WTC11 (cell line): ENCODE measurements at regions not wholly inside any gene's neighbourhood (a gene's known extent, or its start where the extent isn't known, plus 50 kb on each side); places are given as distances from the start of the nearest gene placed in this dataset.

ENCODE experiments used
- ATAC-seq: fragments of 200-7000 bp; cut with Tn5 transposase; 2 replicates; pipeline ENCODE4 v1.10.0; 2021; ENCODE audit warnings: mild to moderate bottlenecking, moderate library complexity
- CTCF ChIA-PET: fragments of 300-600 bp; sonication (Branson Sonifier 250); formaldehyde crosslinking; loops from one replicate; lab custom pipeline; 2021; ENCODE audit warnings: antibody characterized with exemption; lab: Charles Lee
- POLR2A ChIA-PET: fragments of 350-600 bp; sonication (Branson Sonifier 250); formaldehyde crosslinking; loops from one replicate; lab custom pipeline; 2021; ENCODE audit warnings: antibody characterized with exemption; lab: Charles Lee
- DNase-seq: peaks from one replicate; pipeline ENCODE4 v3.0.0; 2021; ENCODE audit warnings: low spot score
- H3K27ac Mint-ChIP-seq: 2 replicates; pipeline ENCODE4 v1.8.0; 2021; ENCODE audit warnings: mixed read lengths
- H3K27me3 Mint-ChIP-seq: 2 replicates; pipeline ENCODE4 v1.8.0; 2021; ENCODE audit warnings: low read depth, mild to moderate bottlenecking, moderate library complexity, mixed read lengths
- H3K36me3 Mint-ChIP-seq: 2 replicates; pipeline ENCODE4 v1.8.0; 2021; ENCODE audit warnings: mixed read lengths
- H3K4me1 Mint-ChIP-seq: 2 replicates; pipeline ENCODE4 v1.8.0; 2022; ENCODE audit warnings: mixed read lengths
- H3K4me3 Mint-ChIP-seq: 2 replicates; pipeline ENCODE4 v1.8.0; 2021; ENCODE audit warnings: mild to moderate bottlenecking, moderate library complexity, mixed read lengths
- H3K9me3 Mint-ChIP-seq: 2 replicates; pipeline ENCODE4 v1.8.0; 2021; ENCODE audit warnings: mixed read lengths
- AFF4 ChIP-seq: sonication (generic); formaldehyde crosslinking; IDR thresholded peaks from 2 replicates; pipeline ENCODE4 v1.8.1; 2023; ENCODE audit warnings: mild to moderate bottlenecking, missing genetic modification reagents, borderline replicate concordance
- ATF1 ChIP-seq: sonication (generic); formaldehyde crosslinking; IDR thresholded peaks from 2 replicates; pipeline ENCODE4 v1.8.1; 2023; ENCODE audit warnings: mild to moderate bottlenecking, moderate library complexity, missing genetic modification reagents
- E2F1 ChIP-seq: sonication (generic); formaldehyde crosslinking; IDR thresholded peaks from 2 replicates; pipeline ENCODE4 v1.8.0; 2022; ENCODE audit warnings: mild to moderate bottlenecking, missing genetic modification reagents
- ELF4 ChIP-seq: sonication (generic); formaldehyde crosslinking; IDR thresholded peaks from 2 replicates; pipeline ENCODE4 v1.8.1; 2022; ENCODE audit warnings: low read depth, mild to moderate bottlenecking, moderate library complexity, missing genetic modification reagents
- FOXP1 ChIP-seq: sonication (generic); formaldehyde crosslinking; IDR thresholded peaks from 2 replicates; pipeline ENCODE4 v1.8.0; 2022; ENCODE audit warnings: missing genetic modification reagents, mild to moderate bottlenecking, moderate library complexity, borderline replicate concordance
- GABPB1 ChIP-seq: sonication (generic); formaldehyde crosslinking; IDR thresholded peaks from 2 replicates; pipeline ENCODE4 v1.8.1; 2023; ENCODE audit warnings: mild to moderate bottlenecking, missing genetic modification reagents
- GTF2I ChIP-seq: fragments of 250-450 bp; sonication (Bioruptor Pico); conservative IDR thresholded peaks from 2 replicates; pipeline ENCODE4 v1.4.0; 2021; ENCODE audit warnings: mild to moderate bottlenecking
- HMGXB4 ChIP-seq: sonication (generic); formaldehyde crosslinking; IDR thresholded peaks from 2 replicates; pipeline ENCODE4 v1.8.1; 2023; ENCODE audit warnings: mild to moderate bottlenecking, moderate library complexity, missing genetic modification reagents
- IRF1 ChIP-seq: sonication (generic); formaldehyde crosslinking; IDR thresholded peaks from 2 replicates; pipeline ENCODE4 v1.8.0; 2023; ENCODE audit warnings: missing genetic modification reagents
- IRF2 ChIP-seq: sonication (generic); formaldehyde crosslinking; IDR thresholded peaks from 2 replicates; pipeline ENCODE4 v1.8.0; 2022; ENCODE audit warnings: low read depth, missing genetic modification reagents, borderline replicate concordance
- MAX ChIP-seq: sonication (generic); formaldehyde crosslinking; IDR thresholded peaks from 2 replicates; pipeline ENCODE4 v1.8.0; 2022; ENCODE audit warnings: mild to moderate bottlenecking, missing genetic modification reagents
- NFATC4 ChIP-seq: fragments of 250-450 bp; sonication (Bioruptor Pico); IDR thresholded peaks from 2 replicates; pipeline ENCODE4 v1.9.0; 2021; ENCODE audit warnings: mild to moderate bottlenecking
- NR3C1 ChIP-seq: sonication (generic); formaldehyde crosslinking; conservative IDR thresholded peaks from 2 replicates; pipeline ENCODE4 v1.8.1; 2023; ENCODE audit warnings: low read depth, mild to moderate bottlenecking, missing genetic modification reagents
- PRRX2 ChIP-seq: fragments of 250-450 bp; sonication (Bioruptor Pico); IDR thresholded peaks from 2 replicates; pipeline ENCODE4 v1.8.0; 2021; ENCODE audit warnings: mild to moderate bottlenecking
- RORB ChIP-seq: fragments of 250-450 bp; sonication (Bioruptor Pico); IDR thresholded peaks from 2 replicates; pipeline ENCODE4 v1.9.0; 2021; ENCODE audit warnings: mild to moderate bottlenecking
- SMAD3 ChIP-seq: sonication (generic); formaldehyde crosslinking; IDR thresholded peaks from 2 replicates; pipeline ENCODE4 v1.8.0; 2022; ENCODE audit warnings: missing genetic modification reagents, mild to moderate bottlenecking, borderline replicate concordance
- ZMAT4 ChIP-seq: fragments of 250-450 bp; sonication (Bioruptor Pico); IDR thresholded peaks from 2 replicates; pipeline ENCODE4 v1.9.0; 2021; ENCODE audit warnings: mild to moderate bottlenecking
- ZNF219 ChIP-seq: sonication (generic); formaldehyde crosslinking; IDR thresholded peaks from 2 replicates; pipeline ENCODE4 v1.8.0; 2023; ENCODE audit warnings: missing genetic modification reagents, mild to moderate bottlenecking, borderline replicate concordance
- ZNF317 ChIP-seq: sonication (generic); formaldehyde crosslinking; IDR thresholded peaks from 2 replicates; pipeline ENCODE4 v1.8.1; 2023; ENCODE audit warnings: low read depth, mild to moderate bottlenecking, moderate library complexity, missing genetic modification reagents, borderline replicate concordance
- ZNF425 ChIP-seq: fragments of 250-450 bp; sonication (Bioruptor Pico); conservative IDR thresholded peaks from 2 replicates; pipeline ENCODE4 v1.9.0; 2021; ENCODE audit warnings: mild to moderate bottlenecking

GRCh38 chr14:26820138-26820537 lies 222.3 kb upstream of the NOVA1 start:
- Mint-ChIP-seq H3K9me3 (no peaks in the 10 kb centered on the region), H3K27me3 (no peaks in the 10 kb centered on the region), H3K4me3 (no peak overlapping the region), H3K36me3 (no peaks in the 10 kb centered on the region), H3K27ac (no peak overlapping the region), H3K4me1 (no peaks in the 10 kb centered on the region)
- DNase-seq (no peak), ATAC-seq (no peak)
- CTCF ChIA-PET: no interaction called here
- POLR2A ChIA-PET: no interaction called here
- TF ChIP-seq NR3C1 (no peak), PRRX2 (no peak), MAX (CRISPR knock-in tag) (no peak), IRF1 (CRISPR knock-in tag) (no peak), E2F1 (CRISPR knock-in tag) (no peak), AFF4 (CRISPR knock-in tag) (no peak), ZMAT4 (CRISPR knock-in tag) (no peak), HMGXB4 (CRISPR knock-in tag) (no peak), GTF2I (CRISPR knock-in tag) (no peak), GABPB1 (CRISPR knock-in tag) (no peak), FOXP1 (no peak), IRF2 (CRISPR knock-in tag) (no peak), ELF4 (no peak), SMAD3 (no peak), NFATC4 (CRISPR knock-in tag) (no peak), ZNF219 (CRISPR knock-in tag) (no peak), RORB (no peak), ZNF425 (CRISPR knock-in tag) (no peak), ZNF317 (CRISPR knock-in tag) (no peak), ATF1 (CRISPR knock-in tag) (no peak)
